NCI-H748 (cell line): ENCODE measurements at regions not wholly inside any gene's neighbourhood (a gene's known extent, or its start where the extent isn't known, plus 50 kb on each side); places are given as distances from the start of the nearest gene placed in this dataset.

Experiments used
- DNase-seq: peaks from one replicate; lab custom pipeline; 2025; ENCODE audit not compliant: unreplicated experiment; lab: John Stamatoyannopoulos, UW

DNA sequence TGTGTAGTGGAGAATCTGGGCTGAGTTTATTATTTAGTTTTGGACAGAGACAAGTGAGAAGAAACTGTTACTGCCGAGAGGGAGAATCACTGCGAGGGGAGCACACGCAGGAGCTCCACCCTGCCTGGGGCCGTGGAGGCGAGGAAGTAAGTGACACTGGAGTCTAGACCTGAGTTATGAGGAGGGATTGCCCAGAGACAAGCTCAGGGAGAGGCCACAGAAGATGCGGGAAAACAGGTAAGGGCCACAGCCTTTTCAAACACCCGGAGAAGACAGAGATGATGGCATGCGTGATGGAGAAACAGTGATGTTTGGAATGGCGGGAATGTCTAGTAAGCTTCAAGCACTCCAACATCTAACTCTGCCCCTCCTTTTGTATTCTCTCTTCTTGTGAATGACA is 84.1 kb downstream of the TNFSF11 start:
- peak; percentile 33 for DNase-seq

DNA sequence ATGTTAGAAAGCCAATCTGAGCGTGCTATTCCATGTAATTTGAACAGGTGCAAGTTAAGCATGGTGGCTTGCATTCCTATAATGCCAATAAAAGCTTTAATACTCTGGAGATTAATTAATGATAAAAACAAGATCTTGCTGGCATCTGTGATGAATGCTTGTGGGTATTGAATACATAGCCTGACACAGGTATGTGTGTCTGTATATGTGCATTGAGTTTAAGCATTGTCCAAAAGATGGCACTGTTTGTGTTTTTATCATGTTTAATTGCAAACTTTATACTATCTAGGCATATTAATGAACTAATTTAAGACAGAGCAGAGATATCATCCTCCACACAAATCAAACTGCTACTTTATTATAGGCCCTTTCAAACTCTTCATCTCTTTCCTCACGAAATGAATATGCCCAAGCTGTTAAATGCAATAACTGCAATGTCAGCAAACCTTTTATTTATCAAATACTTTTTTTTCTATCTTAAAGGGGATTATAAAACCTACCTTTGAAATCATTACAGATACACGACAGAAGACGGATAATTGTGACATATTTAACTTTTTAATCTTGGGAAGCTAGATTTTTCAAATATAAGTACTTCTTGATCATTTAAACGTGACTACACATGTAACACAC is 86.5 kb downstream of the TNFSF11 start:
- DNase-seq = peak; percentile 34

GRCh38 chr13:42667638-42668037 is 93.7 kb downstream of the TNFSF11 start:
- no peak for DNase-seq

DNA sequence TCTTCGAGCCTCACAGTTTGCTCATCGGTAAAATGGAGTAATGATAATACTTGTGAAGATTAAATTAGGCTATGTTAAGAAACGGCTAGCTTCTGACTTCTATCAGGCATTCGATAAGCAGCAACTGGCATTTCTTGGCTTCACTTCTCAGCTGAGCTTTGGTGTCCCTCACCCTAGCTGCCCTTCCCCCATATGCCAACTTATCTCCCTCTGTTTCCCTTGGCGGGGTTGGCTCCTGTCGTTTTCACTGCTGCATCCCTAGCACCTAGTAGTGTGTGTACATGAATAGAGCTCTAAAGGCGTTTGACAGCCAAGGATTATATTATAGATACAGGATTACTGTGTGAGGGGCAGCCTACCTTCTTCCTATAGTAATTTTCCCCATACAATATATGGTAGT is 97.5 kb downstream of the TNFSF11 start:
- DNase-seq = no peak

DNA sequence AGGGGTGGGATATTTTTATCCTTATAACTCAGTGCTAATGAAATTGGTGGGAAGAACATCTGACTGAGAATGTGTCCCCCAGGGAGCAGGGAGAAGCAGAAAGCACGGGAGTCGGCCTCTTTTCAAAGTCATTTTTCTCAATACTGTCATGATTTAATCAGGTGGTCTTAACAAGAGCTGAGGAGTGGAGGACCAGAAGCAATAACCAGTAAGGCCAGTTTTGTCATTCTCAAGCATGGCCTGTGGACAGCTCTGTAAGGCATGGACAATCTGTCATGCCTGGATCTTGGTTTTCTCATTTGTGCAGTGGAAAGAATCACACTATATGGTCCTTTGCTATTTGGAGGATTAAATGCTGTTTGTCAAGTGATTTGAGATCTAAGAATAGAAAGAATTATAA is 99.7 kb downstream of the TNFSF11 start:
- no peak for DNase-seq

- DNase-seq = no peak
These were observed 100.6 kb upstream of the FAM216B start for GRCh38 chr13:42680748-42681147.

DNA sequence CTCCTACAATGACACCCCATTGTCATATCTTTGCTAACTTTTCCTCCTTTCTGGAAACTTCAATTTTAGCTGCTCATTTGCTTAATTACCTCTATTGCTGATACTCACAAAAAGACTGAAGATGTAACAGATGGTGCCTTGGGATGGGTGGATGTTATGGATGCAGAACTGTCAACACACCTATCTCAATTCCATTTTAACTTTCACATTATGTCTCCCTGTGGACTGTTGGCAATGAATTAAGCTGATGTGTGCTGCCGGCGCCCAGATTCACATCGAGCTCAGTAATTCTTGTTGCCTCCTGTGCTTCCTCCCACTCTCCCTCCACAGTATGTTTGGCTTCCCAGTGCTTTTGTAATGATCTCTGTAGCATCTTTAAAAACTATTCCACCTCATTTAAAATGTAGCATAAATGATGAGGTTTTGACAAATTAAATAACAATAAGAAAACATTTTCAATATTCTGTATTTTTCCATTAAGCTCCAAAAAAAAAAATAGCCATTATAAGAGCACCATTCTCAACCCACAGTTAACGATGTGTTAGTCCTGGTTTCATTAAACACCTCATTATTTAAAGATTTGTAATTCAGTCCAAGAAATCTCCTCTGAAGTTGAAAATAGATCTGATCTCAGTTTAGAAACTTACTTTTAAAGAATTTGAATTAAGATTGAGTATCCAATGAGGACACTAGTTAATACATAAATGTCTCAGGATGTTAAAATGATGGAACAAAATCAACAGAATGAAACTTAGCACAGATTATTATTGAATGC is 99.9 kb upstream of the FAM216B start:
- DNase-seq = no peak

DNA sequence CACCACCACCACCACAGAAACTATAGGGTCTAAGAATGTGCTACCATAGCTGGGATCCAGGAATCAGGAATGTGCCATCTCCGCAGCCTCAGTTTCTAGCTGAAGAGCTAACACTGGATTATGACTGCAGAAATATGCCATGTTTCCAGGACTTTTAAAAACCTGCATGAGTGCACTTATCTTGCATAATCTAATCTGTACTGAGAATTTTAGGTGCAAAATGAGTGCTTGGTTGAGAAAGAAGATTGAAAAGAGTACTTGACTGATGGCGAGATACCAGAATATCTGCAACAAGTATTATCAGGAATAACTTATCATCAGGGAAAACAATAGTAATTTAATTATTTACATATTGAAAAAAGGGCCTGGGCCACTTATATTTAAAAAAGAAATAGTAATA is 97.2 kb upstream of the FAM216B start:
- no peak for DNase-seq

- no peak for DNase-seq
These were observed 95.6 kb upstream of the FAM216B start for GRCh38 chr13:42685751-42686150.

GRCh38 chr13:42686165-42686564 is 95.2 kb upstream of the FAM216B start:
- DNase-seq = no peak

DNA sequence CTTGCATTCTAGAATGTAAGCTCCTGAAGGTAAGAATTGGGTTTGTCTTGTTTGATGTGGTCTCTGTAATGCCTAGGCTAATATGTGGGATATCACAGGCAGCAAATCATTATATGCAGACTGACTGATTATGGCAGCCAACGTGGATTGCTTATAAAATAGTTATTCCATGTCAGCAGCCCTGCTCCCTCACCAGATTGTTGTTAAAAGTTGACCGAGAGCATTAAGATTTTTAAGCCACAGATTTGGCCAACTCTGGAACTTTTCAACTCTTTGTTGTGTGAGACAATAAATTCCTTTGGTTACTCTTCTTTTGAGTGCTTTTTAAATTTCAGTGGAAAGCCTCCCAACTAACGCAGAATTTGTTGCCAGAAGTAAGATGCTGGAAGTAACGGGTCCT is 92.6 kb upstream of the FAM216B start:
- DNase-seq = no peak

DNA sequence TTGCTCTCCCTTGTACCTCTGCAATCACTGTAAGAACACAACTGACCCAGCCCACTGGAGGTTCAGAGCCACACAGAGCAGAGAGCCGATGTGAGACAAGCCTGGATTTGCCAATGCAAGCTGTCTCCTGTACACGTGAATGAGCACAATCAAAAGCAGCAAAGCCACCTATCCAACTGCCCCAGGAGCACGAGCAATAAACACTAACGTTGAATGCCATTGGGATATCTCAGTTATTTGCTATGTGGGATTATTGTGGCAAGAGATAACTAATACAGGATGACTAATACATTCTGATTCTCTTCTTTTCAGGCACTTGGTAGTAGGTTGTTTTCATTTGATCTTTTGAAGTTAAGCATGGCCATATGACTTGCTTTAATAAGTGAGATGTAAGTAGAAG is 85.2 kb upstream of the FAM216B start:
- DNase-seq = no peak

DNA sequence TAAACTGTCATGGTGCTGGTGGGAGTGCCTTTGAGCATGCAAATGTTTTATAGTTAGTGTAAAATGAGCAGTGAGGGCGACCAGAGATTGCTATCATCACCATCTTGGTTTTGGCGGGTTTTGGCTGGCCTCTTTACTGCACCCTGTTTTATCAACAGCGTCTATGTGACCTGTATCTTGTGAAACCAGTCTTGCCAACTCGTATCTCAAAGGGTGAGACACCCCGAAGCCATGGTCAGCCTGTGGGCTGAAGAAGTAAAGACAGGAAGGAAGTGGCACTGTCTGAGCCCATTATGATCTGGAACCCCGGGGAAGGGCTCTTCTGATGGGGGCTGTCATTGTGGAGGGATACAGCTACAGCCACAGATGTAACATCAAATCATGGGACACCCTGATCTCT is 81.5 kb upstream of the FAM216B start:
- DNase-seq = no peak

DNA sequence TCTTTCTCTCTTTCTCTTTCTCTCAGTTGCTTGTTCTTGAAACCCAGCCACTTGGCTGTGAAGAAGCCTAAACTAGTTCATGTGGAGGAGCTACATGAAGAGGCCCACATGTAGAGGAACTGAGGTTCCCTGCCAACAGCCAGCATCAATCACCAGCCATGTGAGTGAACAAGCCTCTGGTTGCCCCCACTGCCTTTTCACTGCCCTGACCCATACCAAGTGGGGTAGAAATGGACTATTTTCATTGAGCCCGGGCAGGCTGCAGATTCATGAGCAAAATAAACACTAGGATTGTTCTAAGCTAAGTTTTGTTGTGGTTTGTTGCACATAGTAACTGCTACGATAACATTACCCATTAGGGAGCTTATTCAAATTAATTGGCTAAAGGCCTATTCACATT is 78.7 kb upstream of the FAM216B start:
- no peak for DNase-seq

GRCh38 chr13:42703740-42704139 is 77.6 kb upstream of the FAM216B start:
- no peak for DNase-seq

DNA sequence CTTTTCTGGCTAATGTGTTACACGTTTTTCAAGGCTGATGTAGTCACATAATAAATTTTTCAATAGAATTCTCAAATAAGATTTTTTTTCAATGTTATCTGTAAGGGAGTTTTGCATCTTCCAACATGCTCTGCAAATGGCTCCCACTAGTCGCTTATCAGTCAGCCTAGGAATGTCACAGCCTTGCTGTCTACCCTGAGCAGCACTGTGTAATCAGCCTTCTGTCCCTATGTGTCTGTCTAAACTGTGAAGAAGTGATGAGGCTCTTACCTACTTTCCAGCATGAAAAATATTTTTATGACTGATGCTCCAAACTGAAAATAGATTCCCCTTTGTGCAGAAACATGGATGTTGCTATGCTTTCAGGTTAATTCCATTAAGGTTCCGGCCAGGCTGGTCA is 75.1 kb upstream of the FAM216B start:
- no peak for DNase-seq

DNA sequence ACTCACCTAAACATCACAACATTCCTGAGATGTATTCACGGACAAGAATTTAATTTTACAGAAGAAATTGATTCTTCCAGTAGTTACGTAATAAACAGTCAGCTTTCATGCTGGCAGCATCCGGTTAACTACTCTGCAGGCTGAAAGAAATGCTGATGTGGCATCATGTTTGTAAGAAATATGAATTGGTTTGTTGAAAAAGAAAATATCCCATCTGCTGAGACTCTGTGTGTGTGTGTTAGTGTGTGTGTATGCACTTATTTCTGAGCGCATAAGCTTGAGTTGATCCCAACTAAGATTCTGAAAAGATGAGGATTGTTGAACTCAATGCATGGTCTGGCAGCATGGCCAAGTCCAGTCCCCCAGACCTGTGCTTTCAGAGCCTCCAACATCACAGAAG is 74.3 kb upstream of the FAM216B start:
- no peak for DNase-seq

- DNase-seq = no peak
These were observed 73.8 kb upstream of the FAM216B start for GRCh38 chr13:42707586-42707985.

DNA sequence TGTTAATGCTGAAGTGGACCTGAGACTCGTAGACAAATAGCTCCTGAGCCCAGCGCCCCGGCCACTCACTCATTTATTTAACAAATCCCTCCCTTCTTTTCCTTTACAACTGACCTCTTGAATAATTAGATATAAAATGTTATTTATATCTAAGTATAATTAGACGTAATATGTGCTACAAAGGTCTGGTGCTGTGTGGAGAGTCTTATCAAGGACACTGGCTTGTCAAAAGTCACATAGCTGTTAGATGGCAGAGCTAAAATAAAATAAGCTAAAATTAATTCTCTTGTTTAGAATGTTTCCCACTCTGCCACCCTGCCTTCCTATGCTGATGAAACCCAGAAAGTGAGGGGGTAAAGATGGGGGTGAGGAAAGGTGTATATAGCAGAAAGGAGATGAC is 73.0 kb upstream of the FAM216B start:
- no peak for DNase-seq

- DNase-seq = no peak
These were observed 72.1 kb upstream of the FAM216B start for GRCh38 chr13:42709276-42709675.

DNA sequence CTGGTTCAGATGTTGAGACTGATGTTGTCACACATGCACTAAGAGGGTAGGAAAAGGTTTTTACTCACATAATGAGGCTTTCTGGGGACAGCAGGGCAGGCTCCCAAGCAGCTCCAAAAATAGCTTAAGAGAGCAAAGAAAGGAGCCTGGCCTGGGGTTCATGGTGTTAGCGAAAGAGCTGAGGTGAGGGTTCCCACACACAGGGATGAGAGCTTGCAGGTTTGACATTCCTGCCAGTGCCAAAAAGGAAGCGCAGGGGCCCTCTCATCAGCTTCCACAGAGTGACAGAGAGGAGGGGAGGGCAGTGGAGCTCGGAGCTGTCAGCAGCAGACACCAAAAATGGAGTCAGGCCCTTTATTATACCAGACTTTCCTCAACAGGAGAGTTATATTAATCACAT is 65.5 kb upstream of the FAM216B start:
- no peak for DNase-seq

DNA sequence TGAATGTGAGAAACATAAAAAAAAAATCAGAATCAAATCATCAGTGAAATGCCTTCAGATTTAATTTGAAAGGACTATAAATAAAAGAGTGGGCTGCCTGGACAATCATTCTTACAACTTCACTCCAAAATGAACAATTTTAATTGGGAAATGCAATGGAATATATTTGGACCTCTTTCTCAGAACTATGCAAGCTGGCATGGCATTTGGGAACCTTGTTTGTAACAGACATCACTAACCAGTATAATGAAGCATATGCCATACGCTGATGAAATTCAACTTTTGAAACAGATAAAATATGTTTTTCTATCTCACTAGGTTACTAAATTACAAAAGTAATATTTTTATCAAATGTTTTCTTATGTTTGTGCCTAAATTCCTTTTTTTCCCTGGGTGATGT is 64.2 kb upstream of the FAM216B start:
- DNase-seq = no peak
